H7 (cell line): ENCODE measurements at regions not wholly inside any gene's neighbourhood (a gene's known extent, or its start where the extent isn't known, plus 50 kb on each side); places are given as distances from the start of the nearest gene placed in this dataset.

Source experiments
- DNase-seq: peaks from one replicate; pipeline ENCODE4 v3.0.0; 2012
- H3K27me3 ChIP-seq: 2 replicates; pipeline ENCODE4 v1.6.0; 2011; ENCODE audit warnings: mild to moderate bottlenecking, low read length; ENCODE audit not compliant: control insufficient read depth, insufficient read depth
- H3K36me3 ChIP-seq: replicated peaks from 2 replicates; pipeline ENCODE4 v1.5.1; 2011; ENCODE audit warnings: low read length; ENCODE audit not compliant: control insufficient read depth, insufficient read depth
- H3K4me3 ChIP-seq: 2 replicates; pipeline ENCODE4 v1.5.1; 2011; ENCODE audit warnings: low read depth, mild to moderate bottlenecking, control low read depth, low read length, moderate library complexity; ENCODE audit not compliant: insufficient read depth

GRCh38 chr3:178075344-178075743 is 460.9 kb upstream of the KCNMB2 start:
- no peaks in the 10 kb centered on the region for H3K27me3 ChIP-seq
- no peak for DNase-seq
- no peak overlapping the region for H3K4me3 ChIP-seq
- H3K36me3 ChIP-seq, result no peaks in the 10 kb centered on the region

GRCh38 chr3:178078953-178079352 is 457.3 kb upstream of the KCNMB2 start:
- H3K36me3 ChIP-seq, result no peaks in the 10 kb centered on the region
- no peak for DNase-seq
- no peaks in the 10 kb centered on the region for H3K27me3 ChIP-seq
- no peak overlapping the region for H3K4me3 ChIP-seq

GRCh38 chr3:178079966-178080365 is 456.3 kb upstream of the KCNMB2 start:
- no peak for DNase-seq
- Histone ChIP-seq H3K36me3 (no peaks in the 10 kb centered on the region), H3K27me3 (no peaks in the 10 kb centered on the region), H3K4me3 (no peak overlapping the region)

- no peak for DNase-seq
These were observed 453.8 kb upstream of the KCNMB2 start for GRCh38 chr3:178082326-178082906.

GRCh38 chr3:178083906-178084866 is 452.1 kb upstream of the KCNMB2 start:
- H3K4me3 ChIP-seq, result no peak overlapping the region
- peak; percentile 18 for DNase-seq
- no peaks in the 10 kb centered on the region for H3K36me3 ChIP-seq
- no peaks in the 10 kb centered on the region for H3K27me3 ChIP-seq

More at GRCh38 chr3:178082326-178082906, 453.8 kb upstream of the KCNMB2 start:
- Histone ChIP-seq H3K36me3 (no peaks in the 10 kb centered on the region), H3K4me3 (no peak overlapping the region), H3K27me3 (no peaks in the 10 kb centered on the region)

- peak; percentile 48 for DNase-seq
- no peak overlapping the region for H3K4me3 ChIP-seq
These were observed 451.1 kb upstream of the KCNMB2 start for GRCh38 chr3:178084938-178085816.

GRCh38 chr3:178085817-178086123 is 450.5 kb upstream of the KCNMB2 start:
- no peaks in the 10 kb centered on the region for H3K27me3 ChIP-seq
- H3K4me3 ChIP-seq, result no peak overlapping the region
- DNase-seq, result no peak
- no peaks in the 10 kb centered on the region for H3K36me3 ChIP-seq

More at GRCh38 chr3:178084938-178085816, 451.1 kb upstream of the KCNMB2 start:
- H3K36me3 ChIP-seq, result no peaks in the 10 kb centered on the region
- no peaks in the 10 kb centered on the region for H3K27me3 ChIP-seq

- Histone ChIP-seq H3K27me3 (no peaks in the 10 kb centered on the region), H3K36me3 (no peaks in the 10 kb centered on the region), H3K4me3 (no peak overlapping the region)
- DNase-seq, result no peak
These were observed 450.0 kb upstream of the KCNMB2 start for GRCh38 chr3:178086144-178086825.

- Histone ChIP-seq H3K36me3 (no peaks in the 10 kb centered on the region), H3K27me3 (no peaks in the 10 kb centered on the region), H3K4me3 (no peak overlapping the region)
- no peak for DNase-seq
These were observed 448.9 kb upstream of the KCNMB2 start for GRCh38 chr3:178087376-178087775.

GRCh38 chr3:178088963-178089362 is 447.3 kb upstream of the KCNMB2 start:
- no peaks in the 10 kb centered on the region for H3K27me3 ChIP-seq
- DNase-seq, result no peak
- H3K4me3 ChIP-seq, result no peak overlapping the region
- H3K36me3 ChIP-seq, result no peaks in the 10 kb centered on the region

GRCh38 chr3:178090899-178091298 is 445.3 kb upstream of the KCNMB2 start:
- Histone ChIP-seq H3K36me3 (no peaks in the 10 kb centered on the region), H3K27me3 (no peaks in the 10 kb centered on the region), H3K4me3 (no peak overlapping the region)
- no peak for DNase-seq

- H3K4me3 ChIP-seq, result no peak overlapping the region
- no peak for DNase-seq
- no peaks in the 10 kb centered on the region for H3K27me3 ChIP-seq
- H3K36me3 ChIP-seq, result no peaks in the 10 kb centered on the region
These were observed 440.7 kb upstream of the KCNMB2 start for GRCh38 chr3:178095522-178095921.

GRCh38 chr3:178096955-178097354 is 439.3 kb upstream of the KCNMB2 start:
- Histone ChIP-seq H3K36me3 (no peaks in the 10 kb centered on the region), H3K4me3 (no peak overlapping the region), H3K27me3 (no peaks in the 10 kb centered on the region)
- no peak for DNase-seq

- no peak for DNase-seq
- no peaks in the 10 kb centered on the region for H3K36me3 ChIP-seq
- no peaks in the 10 kb centered on the region for H3K27me3 ChIP-seq
- no peak overlapping the region for H3K4me3 ChIP-seq
These were observed 438.7 kb upstream of the KCNMB2 start for GRCh38 chr3:178097576-178097975.
